ENCODE measurements at regions not wholly inside any gene's neighbourhood (a gene's known extent, or its start where the extent isn't known, plus 50 kb on each side); places are given as distances from the start of the nearest gene placed in this dataset.

DNA sequence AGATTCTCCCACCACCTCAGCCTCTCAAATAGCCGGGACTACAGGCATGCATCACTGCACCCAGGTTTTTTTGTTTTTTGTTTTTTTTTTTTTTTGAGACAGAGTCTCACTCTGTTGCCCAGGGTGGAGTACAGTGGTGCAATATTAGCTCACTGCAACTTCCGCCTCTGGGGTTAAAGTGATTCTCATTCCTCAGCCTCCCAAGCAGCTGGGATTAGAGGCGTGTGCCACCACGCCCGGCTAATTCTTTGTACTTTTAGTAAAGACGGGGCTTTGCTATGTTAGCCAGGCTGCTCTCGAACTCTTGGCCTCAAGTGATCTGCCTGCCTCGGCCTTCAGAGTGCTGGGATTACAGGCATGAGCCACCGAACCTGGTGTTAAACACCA lies 107.5 kb upstream of the KIF5B start:
- no peak for TF ChIP-seq EZH2 (IDR thresholded peaks at IDR 0.05; ENCODE audit: low read depth, unreplicated experiment)
- TF ChIP-seq, protein P1, sequence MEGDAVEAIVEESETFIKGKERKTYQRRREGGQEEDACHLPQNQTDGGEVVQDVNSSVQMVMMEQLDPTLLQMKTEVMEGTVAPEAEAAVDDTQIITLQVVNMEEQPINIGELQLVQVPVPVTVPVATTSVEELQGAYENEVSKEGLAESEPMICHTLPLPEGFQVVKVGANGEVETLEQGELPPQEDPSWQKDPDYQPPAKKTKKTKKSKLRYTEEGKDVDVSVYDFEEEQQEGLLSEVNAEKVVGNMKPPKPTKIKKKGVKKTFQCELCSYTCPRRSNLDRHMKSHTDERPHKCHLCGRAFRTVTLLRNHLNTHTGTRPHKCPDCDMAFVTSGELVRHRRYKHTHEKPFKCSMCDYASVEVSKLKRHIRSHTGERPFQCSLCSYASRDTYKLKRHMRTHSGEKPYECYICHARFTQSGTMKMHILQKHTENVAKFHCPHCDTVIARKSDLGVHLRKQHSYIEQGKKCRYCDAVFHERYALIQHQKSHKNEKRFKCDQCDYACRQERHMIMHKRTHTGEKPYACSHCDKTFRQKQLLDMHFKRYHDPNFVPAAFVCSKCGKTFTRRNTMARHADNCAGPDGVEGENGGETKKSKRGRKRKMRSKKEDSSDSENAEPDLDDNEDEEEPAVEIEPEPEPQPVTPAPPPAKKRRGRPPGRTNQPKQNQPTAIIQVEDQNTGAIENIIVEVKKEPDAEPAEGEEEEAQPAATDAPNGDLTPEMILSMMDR (conservative IDR thresholded peaks at IDR 0.05; ENCODE audit: low read depth in 2 of 2), result no peak
- TF ChIP-seq, protein P2, sequence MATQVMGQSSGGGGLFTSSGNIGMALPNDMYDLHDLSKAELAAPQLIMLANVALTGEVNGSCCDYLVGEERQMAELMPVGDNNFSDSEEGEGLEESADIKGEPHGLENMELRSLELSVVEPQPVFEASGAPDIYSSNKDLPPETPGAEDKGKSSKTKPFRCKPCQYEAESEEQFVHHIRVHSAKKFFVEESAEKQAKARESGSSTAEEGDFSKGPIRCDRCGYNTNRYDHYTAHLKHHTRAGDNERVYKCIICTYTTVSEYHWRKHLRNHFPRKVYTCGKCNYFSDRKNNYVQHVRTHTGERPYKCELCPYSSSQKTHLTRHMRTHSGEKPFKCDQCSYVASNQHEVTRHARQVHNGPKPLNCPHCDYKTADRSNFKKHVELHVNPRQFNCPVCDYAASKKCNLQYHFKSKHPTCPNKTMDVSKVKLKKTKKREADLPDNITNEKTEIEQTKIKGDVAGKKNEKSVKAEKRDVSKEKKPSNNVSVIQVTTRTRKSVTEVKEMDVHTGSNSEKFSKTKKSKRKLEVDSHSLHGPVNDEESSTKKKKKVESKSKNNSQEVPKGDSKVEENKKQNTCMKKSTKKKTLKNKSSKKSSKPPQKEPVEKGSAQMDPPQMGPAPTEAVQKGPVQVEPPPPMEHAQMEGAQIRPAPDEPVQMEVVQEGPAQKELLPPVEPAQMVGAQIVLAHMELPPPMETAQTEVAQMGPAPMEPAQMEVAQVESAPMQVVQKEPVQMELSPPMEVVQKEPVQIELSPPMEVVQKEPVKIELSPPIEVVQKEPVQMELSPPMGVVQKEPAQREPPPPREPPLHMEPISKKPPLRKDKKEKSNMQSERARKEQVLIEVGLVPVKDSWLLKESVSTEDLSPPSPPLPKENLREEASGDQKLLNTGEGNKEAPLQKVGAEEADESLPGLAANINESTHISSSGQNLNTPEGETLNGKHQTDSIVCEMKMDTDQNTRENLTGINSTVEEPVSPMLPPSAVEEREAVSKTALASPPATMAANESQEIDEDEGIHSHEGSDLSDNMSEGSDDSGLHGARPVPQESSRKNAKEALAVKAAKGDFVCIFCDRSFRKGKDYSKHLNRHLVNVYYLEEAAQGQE (IDR thresholded peaks at IDR 0.05; ENCODE audit: unreplicated experiment), result no peak
- no peak for TF ChIP-seq EZH2phosphoT487 (IDR thresholded peaks at IDR 0.05; ENCODE audit: unreplicated experiment)
